SH-SY5Y (cell line): ENCODE measurements at regions not wholly inside any gene's neighbourhood (a gene's known extent, or its start where the extent isn't known, plus 50 kb on each side); places are given as distances from the start of the nearest gene placed in this dataset.

Experiments
- GATA2 ChIP-seq: IDR thresholded peaks from 2 replicates; pipeline ENCODE4 v1.6.1; 2011; ENCODE audit warnings: mild to moderate bottlenecking, low read depth, low read length
- GATA3 ChIP-seq: IDR thresholded peaks from 2 replicates; pipeline ENCODE4 v1.6.1; 2011; ENCODE audit warnings: low read depth, mild to moderate bottlenecking, low read length, moderate library complexity

DNA sequence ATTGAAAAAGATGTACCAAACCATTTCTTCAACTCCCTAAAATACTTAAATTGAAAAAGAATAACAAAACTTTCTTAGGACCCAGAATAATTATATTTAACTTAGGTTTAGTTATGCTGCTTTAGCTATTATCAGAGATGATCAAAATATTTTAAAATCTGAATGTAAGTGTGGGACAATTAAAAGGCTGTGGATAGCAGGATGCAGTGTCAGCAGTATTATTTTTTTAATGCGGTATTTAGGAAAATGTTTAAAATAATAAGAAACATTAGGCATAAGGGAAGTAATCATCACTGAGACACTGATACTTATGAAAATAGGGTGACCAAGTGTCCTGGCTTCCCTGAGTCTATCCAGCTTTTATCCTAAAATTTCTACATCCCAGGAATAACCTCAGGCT, 161.5 kb upstream of the PTCHD4 start:
- TF ChIP-seq GATA3 (no peak), GATA2 (no peak)
